BLaER1 treated with 17β-estradiol and CSF1 and Interleukin-3, amounts not matched to agents 10 nM and 100 nM (cell line): ENCODE measurements at regions not wholly inside any gene's neighbourhood (a gene's known extent, or its start where the extent isn't known, plus 50 kb on each side); places are given as distances from the start of the nearest gene placed in this dataset.

Source experiments
- H3K27ac ChIP-seq, 11 experiments: shearing (Covaris generic); formaldehyde crosslinking; 2 replicates each; pipeline ENCODE4 v1.8.1; 2022
- H3K27me3 ChIP-seq, 11 experiments: shearing (Covaris generic); formaldehyde crosslinking; 2 replicates each; pipeline ENCODE4 v1.8.1; 2022
- H3K36me3 ChIP-seq, 11 experiments: shearing (Covaris generic); formaldehyde crosslinking; 2 replicates each; pipeline ENCODE4 v1.8.1; 2022
- H3K4me1 ChIP-seq, 10 experiments: shearing (Covaris generic); formaldehyde crosslinking; 2 replicates each; pipeline ENCODE4 v1.8.1; 2022
- H3K4me2 ChIP-seq, 11 experiments: shearing (Covaris generic); formaldehyde crosslinking; 2 replicates each; pipeline ENCODE4 v1.8.1; 2022
- H3K4me3 ChIP-seq, 10 experiments: shearing (Covaris generic); formaldehyde crosslinking; 2 replicates each; pipeline ENCODE4 v1.8.1; 2022
- H3K9ac ChIP-seq, 11 experiments: shearing (Covaris generic); formaldehyde crosslinking; 2 replicates each; pipeline ENCODE4 v1.8.1; 2022
- H3K9me3 ChIP-seq, 11 experiments: shearing (Covaris generic); formaldehyde crosslinking; replicated peaks in 1 of 11; 2 replicates each; pipeline ENCODE4 v1.8.1; 2022
- H4K20me1 ChIP-seq, 11 experiments: shearing (Covaris generic); formaldehyde crosslinking; 2 replicates each; pipeline ENCODE4 v1.8.1; 2022
- Cebpa-rat ChIP-seq, 11 experiments: shearing (Covaris generic); IDR thresholded peaks; 2 replicates each; pipeline ENCODE4 v1.8.1; 2022

DNA sequence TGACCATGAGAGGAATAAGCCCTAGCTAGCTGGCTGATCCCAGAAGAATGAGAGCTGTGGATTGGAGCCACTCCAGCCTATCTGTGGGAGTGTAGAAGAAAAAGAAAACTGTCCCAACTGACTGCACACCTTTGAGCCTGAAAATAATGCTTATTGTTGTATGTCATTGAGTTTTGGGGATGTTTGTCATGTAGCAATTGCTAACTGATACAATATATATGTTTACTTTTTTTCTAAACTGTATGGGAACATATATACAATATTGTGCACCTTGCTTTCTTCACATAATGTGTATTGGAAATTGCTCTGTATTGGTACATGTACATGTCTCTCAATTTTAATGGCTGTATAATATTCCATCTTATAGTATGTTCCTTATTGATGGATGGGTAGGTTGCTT, 124.0 kb upstream of the NLRP1 start:
- TF ChIP-seq Cebpa-rat (IDR thresholded peaks at IDR 0.05) = no peak
- Histone ChIP-seq H3K27me3 (peaks cover 0 to 9% (median 0%) of the 10 kb centered on the region in 11 experiments; a peak in 1 of 22 replicates), H4K20me1 (no peaks in the 10 kb centered on the region), H3K36me3 (no peaks in the 10 kb centered on the region), H3K9me3 (peaks cover 0 to 23% (median 5%) of the 10 kb centered on the region in 11 experiments; a peak in 9 of 22 replicates), H3K4me3 (no peak overlapping the region), H3K9ac (no peak overlapping the region), H3K27ac (no peak overlapping the region), H3K4me1 (peaks cover 0 to 8% (median 3%) of the 10 kb centered on the region in 10 experiments; a peak in 12 of 20 replicates), H3K4me2 (no peak overlapping the region)

DNA sequence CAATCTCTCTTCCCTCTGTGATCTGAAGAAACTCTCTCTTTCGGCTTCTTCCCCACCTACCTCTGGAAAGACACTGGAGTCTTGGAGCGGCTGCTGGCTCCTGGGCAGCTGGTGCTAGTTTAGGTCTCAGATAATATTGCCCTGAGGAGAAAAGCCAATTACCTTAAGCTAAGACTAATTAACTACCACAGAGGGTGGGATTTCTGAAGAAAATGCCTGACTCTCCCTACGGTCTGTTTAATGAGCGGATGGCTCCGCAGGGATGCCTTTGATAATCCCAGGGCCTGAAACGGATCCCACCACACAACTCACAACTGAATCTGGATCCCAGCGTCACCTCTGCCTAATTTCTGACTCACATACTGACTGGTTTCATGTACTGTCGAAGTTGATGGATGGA, 127.0 kb upstream of the NLRP1 start:
- Histone ChIP-seq H3K27me3 (peaks cover 0 to 9% (median 0%) of the 10 kb centered on the region in 11 experiments; a peak in 1 of 22 replicates), H4K20me1 (no peaks in the 10 kb centered on the region)
- no peak for TF ChIP-seq Cebpa-rat (IDR thresholded peaks at IDR 0.05)

DNA sequence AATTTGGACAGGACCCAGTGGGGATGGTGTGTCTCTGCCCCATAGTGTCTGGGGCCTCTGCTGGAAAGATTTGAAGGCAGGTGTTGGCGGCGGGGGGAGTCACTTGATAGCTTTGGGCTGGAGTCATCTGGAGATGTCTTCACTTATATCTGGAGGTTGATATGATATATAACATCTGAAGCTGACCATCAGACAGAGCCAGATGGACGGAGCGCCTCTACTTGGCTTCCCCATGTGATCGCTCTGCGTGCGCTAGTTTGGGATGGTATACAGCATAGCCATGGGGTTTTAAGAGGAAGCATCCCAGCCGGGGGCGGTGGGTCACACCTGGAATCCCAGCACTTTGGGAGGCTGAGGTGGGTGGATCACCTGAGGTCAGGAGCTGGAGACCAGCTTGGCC, 130.7 kb upstream of the NLRP1 start:
- Histone ChIP-seq H3K4me1 (peaks cover 16 to 30% (median 21%) of the 10 kb centered on the region in 10 experiments), H3K4me2 (peak overlapping the region in 4 of 11 experiments; percentile 10 to 63 (median 40); a peak in 4 of 22 replicates), H3K27me3 (peaks cover 0 to 9% (median 0%) of the 10 kb centered on the region in 11 experiments; a peak in 2 of 22 replicates), H3K4me3 (no peak overlapping the region), H4K20me1 (no peaks in the 10 kb centered on the region), H3K9me3 (peaks cover 0 to 29% (median 0%) of the 10 kb centered on the region in 11 experiments; a peak in 9 of 22 replicates), H3K36me3 (no peaks in the 10 kb centered on the region), H3K9ac (no peak overlapping the region), H3K27ac (peak overlapping the region in 6 of 11 experiments; percentile 47 to 68 (median 54); a peak in 11 of 22 replicates)
- TF ChIP-seq Cebpa-rat (IDR thresholded peaks at IDR 0.05) = no peak

More for the DNA sequence above, 127.0 kb upstream of the NLRP1 start:
- no peak overlapping the region for H3K4me3 ChIP-seq
- H3K4me2 ChIP-seq = no peak overlapping the region
- no peak overlapping the region for H3K9ac ChIP-seq
- no peaks in the 10 kb centered on the region for H3K36me3 ChIP-seq
- peaks cover 0 to 26% (median 5%) of the 10 kb centered on the region in 11 experiments; a peak in 10 of 22 replicates for H3K9me3 ChIP-seq
- H3K4me1 ChIP-seq = peaks cover 16 to 30% (median 21%) of the 10 kb centered on the region in 10 experiments
- H3K27ac ChIP-seq = no peak overlapping the region

DNA sequence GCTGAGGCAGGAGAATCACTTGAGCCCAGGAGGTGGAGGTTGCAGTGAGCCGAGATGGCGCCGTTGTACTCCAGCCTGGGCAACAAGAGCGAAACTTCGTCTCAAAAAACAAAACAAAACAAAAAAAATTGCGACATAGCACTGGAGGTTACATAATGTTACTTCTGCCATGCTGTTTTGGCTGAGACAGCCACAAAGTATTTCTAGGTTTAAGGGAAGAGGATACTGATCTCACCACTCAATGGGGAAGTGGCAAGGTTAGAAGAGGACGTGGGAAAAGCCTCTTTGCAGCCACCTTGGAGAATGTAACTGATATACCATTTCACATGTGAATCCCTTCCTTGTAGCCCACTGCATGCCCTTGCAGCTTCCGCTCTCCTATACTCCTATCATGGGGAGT, 131.2 kb upstream of the NLRP1 start:
- H3K27me3 ChIP-seq = peaks cover 0 to 9% (median 0%) of the 10 kb centered on the region in 11 experiments; a peak in 2 of 22 replicates
- H3K4me1 ChIP-seq = peaks cover 16 to 30% (median 21%) of the 10 kb centered on the region in 10 experiments
- peak overlapping the region in 6 of 11 experiments; percentile 47 to 68 (median 54); a peak in 11 of 22 replicates for H3K27ac ChIP-seq
- H3K4me3 ChIP-seq = no peak overlapping the region
- H3K9ac ChIP-seq = no peak overlapping the region
- peak overlapping the region in 6 of 11 experiments; percentile 10 to 63 (median 34); a peak in 8 of 22 replicates for H3K4me2 ChIP-seq
- peak; percentile 61 to 88 (median 84); a peak in 20 of 22 replicates for TF ChIP-seq Cebpa-rat (IDR thresholded peaks at IDR 0.05)
- peaks cover 0 to 24% (median 0%) of the 10 kb centered on the region in 11 experiments; a peak in 8 of 22 replicates for H3K9me3 ChIP-seq
- H4K20me1 ChIP-seq = no peaks in the 10 kb centered on the region
- no peaks in the 10 kb centered on the region for H3K36me3 ChIP-seq

DNA sequence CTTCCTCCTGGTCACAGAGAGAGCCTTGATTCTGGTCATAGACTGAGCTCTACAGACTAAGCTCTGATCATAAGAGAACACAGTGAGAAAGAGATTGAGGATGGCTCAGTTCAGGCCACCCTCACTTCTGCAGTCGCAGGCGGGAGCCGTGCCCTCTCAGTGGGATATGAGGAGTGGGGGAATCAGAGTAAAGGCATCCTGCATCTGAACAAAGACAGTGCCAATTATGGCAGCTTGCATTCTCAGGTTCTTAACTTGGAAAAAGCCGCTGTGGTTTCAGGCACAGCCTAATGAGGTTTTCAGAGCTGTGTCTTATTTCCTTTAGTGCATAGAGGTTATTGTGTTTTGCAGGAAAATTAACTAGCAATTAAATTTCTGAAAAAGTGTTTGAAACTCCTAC, 134.4 kb upstream of the NLRP1 start:
- no peak overlapping the region for H3K4me2 ChIP-seq
- peaks cover 8 to 24% (median 16%) of the 10 kb centered on the region in 10 experiments for H3K4me1 ChIP-seq
- H3K9me3 ChIP-seq = peaks cover 0 to 26% (median 0%) of the 10 kb centered on the region in 11 experiments; a peak in 6 of 22 replicates
- H4K20me1 ChIP-seq = no peaks in the 10 kb centered on the region
- no peaks in the 10 kb centered on the region for H3K36me3 ChIP-seq
- H3K27ac ChIP-seq = no peak overlapping the region
- TF ChIP-seq Cebpa-rat (IDR thresholded peaks at IDR 0.05) = no peak
- no peak overlapping the region for H3K4me3 ChIP-seq
- H3K9ac ChIP-seq = no peak overlapping the region
- H3K27me3 ChIP-seq = peaks cover 0 to 3% (median 0%) of the 10 kb centered on the region in 11 experiments; a peak in 1 of 22 replicates

DNA sequence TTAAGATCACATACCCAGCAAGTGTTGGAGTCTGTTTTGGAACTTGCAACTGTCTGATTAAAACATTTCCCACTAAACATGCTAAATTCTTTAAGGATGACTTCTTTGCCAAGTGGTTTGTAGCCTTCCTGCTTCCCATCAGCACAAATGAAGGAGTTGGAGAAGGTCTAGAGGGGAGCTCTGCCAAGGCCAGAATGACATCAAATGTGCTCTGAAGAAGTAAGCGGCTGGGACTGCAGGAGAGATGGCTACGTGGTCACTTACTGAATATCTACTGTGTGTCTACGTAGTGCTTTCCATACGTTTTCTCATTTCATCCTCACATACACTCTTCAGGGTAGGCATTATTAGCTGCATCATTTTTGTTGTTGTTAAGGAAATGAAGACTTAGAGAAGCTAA, 135.7 kb upstream of the NLRP1 start:
- Histone ChIP-seq H3K9me3 (peaks cover 0 to 25% (median 0%) of the 10 kb centered on the region in 11 experiments; a peak in 7 of 22 replicates), H3K9ac (no peak overlapping the region), H3K27ac (no peak overlapping the region), H3K36me3 (no peaks in the 10 kb centered on the region), H3K4me1 (peaks cover 0 to 13% (median 7%) of the 10 kb centered on the region in 10 experiments; a peak in 11 of 20 replicates), H3K4me3 (no peak overlapping the region), H3K27me3 (peaks cover 0 to 3% (median 0%) of the 10 kb centered on the region in 11 experiments; a peak in 1 of 22 replicates), H3K4me2 (no peak overlapping the region), H4K20me1 (no peaks in the 10 kb centered on the region)
- TF ChIP-seq Cebpa-rat (IDR thresholded peaks at IDR 0.05) = no peak

DNA sequence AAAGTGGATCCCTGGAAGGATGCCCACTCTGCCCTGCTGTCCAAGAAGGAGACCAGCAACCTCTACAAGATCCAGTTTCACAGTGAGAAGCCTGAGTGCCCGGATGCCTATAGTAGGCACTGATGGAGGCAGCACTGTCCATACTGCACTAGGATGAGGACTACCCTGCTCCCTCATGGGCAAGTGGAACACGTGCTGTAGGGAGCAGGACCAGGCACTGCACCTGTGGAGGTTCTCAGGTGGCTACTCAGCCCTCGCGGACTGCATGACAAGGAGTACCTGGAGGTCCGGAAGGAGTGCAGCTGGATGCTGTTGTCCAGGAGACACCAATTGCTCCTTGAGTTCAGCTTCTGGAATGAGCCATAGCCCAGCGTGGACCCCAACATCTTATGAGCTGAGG, 146.1 kb upstream of the NLRP1 start:
- Histone ChIP-seq H4K20me1 (no peaks in the 10 kb centered on the region), H3K4me1 (0 out of 20 replicates have a peak, but pooled peaks cover 0 to 5% (median 0%) of the 10 kb centered on the region in 10 experiments), H3K36me3 (no peaks in the 10 kb centered on the region), H3K9me3 (peaks cover 0 to 6% (median 0%) of the 10 kb centered on the region in 11 experiments; a peak in 1 of 22 replicates), H3K27me3 (no peaks in the 10 kb centered on the region), H3K4me3 (no peak overlapping the region), H3K27ac (no peak overlapping the region), H3K9ac (no peak overlapping the region), H3K4me2 (no peak overlapping the region)
- TF ChIP-seq Cebpa-rat (IDR thresholded peaks at IDR 0.05) = no peak

DNA sequence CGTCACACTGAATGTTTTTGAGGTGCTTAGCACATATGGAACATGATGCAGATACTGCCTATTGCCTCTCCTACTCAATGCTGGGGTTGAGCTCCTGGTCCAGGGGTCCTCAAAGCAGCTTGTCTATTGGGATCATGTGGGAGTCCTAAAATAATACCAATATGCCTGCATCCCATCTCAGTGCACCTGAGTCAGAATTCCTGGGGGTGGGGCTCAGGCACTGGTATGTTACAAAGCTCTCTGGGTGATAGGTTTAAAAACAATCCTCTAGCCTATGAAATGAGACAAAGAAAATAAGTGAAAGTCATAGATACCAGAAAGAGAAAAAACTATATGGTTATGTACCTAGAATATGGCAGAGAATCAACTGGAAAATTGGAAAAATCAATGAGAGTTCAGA, 156.6 kb upstream of the NLRP1 start:
- H3K4me2 ChIP-seq = no peak overlapping the region
- H3K36me3 ChIP-seq = no peaks in the 10 kb centered on the region
- no peaks in the 10 kb centered on the region for H4K20me1 ChIP-seq
- no peak overlapping the region for H3K4me3 ChIP-seq
- H3K27me3 ChIP-seq = no peaks in the 10 kb centered on the region
- no peak overlapping the region for H3K27ac ChIP-seq
- no peaks in the 10 kb centered on the region for H3K9me3 ChIP-seq
- no peak overlapping the region for H3K9ac ChIP-seq
- no peak for TF ChIP-seq Cebpa-rat (IDR thresholded peaks at IDR 0.05)
- H3K4me1 ChIP-seq = peaks cover 0 to 12% (median 9%) of the 10 kb centered on the region in 10 experiments; a peak in 14 of 20 replicates

DNA sequence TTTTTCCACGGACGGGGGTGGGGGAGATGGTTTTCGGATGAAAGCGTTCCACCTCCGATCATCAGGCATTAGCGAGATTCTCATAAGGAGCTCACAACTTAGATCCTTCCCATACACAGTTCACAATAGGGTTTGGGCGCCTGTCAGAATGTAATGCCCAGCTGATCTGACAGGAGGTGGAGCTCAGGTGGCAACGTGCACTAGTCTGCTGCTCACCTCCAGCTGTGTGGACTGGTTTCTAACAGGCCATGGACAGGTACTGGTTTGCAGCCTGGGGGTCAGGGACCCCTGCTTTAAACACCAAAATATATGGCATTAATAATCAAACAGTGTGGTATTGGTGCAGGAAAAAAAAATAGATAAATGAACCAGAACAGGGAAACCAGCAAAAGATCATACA, 157.5 kb upstream of the NLRP1 start:
- no peak for TF ChIP-seq Cebpa-rat (IDR thresholded peaks at IDR 0.05)

More for the DNA sequence above, 157.5 kb upstream of the NLRP1 start:
- Histone ChIP-seq H3K36me3 (no peaks in the 10 kb centered on the region), H3K4me1 (peaks cover 0 to 16% (median 11%) of the 10 kb centered on the region in 10 experiments; a peak in 14 of 20 replicates), H3K4me3 (no peak overlapping the region), H3K27ac (no peak overlapping the region), H3K9me3 (no peaks in the 10 kb centered on the region), H3K9ac (no peak overlapping the region), H3K4me2 (no peak overlapping the region), H4K20me1 (no peaks in the 10 kb centered on the region), H3K27me3 (no peaks in the 10 kb centered on the region)
